Spleen (tissue), 11 donors: ENCODE measurements at regions not wholly inside any gene's neighbourhood (a gene's known extent, or its start where the extent isn't known, plus 50 kb on each side); places are given as distances from the start of the nearest gene placed in this dataset.

Experiments
- DNase-seq: peaks from one replicate; pipeline ENCODE4 v3.0.0-alpha.2; 2020
- H3K27ac ChIP-seq, 8 donors: fragments of 200-600 bp; sonication (generic) in 7 of 8; 1 replicate in 4 of 8; 2 replicates in 4 of 8; pipeline versions ENCODE4 v1.5.0 to v1.8.0; 2016 to 2021; ENCODE audit warnings: inconsistent platforms in 4 of 8, mild to moderate bottlenecking in 4 of 8, moderate library complexity in 1 of 8
- H3K27me3 ChIP-seq, 7 donors: fragments of 200-600 bp; sonication (generic) in 6 of 7; replicated peaks in 1 of 7; 1 replicate in 4 of 7; 2 replicates in 3 of 7; pipeline versions ENCODE4 v1.5.0 to v1.8.0; 2016 to 2021; ENCODE audit warnings: inconsistent platforms in 3 of 7, mild to moderate bottlenecking in 1 of 7
- H3K36me3 ChIP-seq, 6 donors: fragments of 200-600 bp; sonication (generic) in 5 of 6; 1 replicate in 4 of 6; 2 replicates in 2 of 6; pipeline versions ENCODE4 v1.5.0 to v1.8.0; 2016 to 2021; ENCODE audit warnings: inconsistent platforms in 2 of 6
- H3K4me1 ChIP-seq, 6 donors: fragments of 200-600 bp; sonication (generic) in 5 of 6; 1 replicate in 3 of 6; 2 replicates in 3 of 6; pipeline versions ENCODE4 v1.5.0 to v1.8.0; 2016 to 2021; ENCODE audit warnings: inconsistent platforms in 3 of 6
- H3K4me3 ChIP-seq, 8 donors: fragments of 200-600 bp; sonication (generic) in 7 of 8; 1 replicate in 4 of 8; 2 replicates in 4 of 8; pipeline versions ENCODE4 v1.5.0 to v1.8.0; 2016 to 2021; ENCODE audit warnings: inconsistent platforms in 4 of 8, mild to moderate bottlenecking in 4 of 8, moderate library complexity in 2 of 8
- H3K9me3 ChIP-seq, 8 donors: fragments of 200-600 bp; sonication (generic) in 7 of 8; 1 replicate in 4 of 8; 2 replicates in 4 of 8; pipeline versions ENCODE4 v1.5.0 to v1.8.0; 2016 to 2021; ENCODE audit warnings: inconsistent platforms in 4 of 8
- CTCF ChIP-seq, 11 experiments: fragments of 200-600 bp in 7 of 11; fragments of 450-650 bp in 4 of 11; sonication (generic) in 4 of 11; IDR thresholded peaks in 8 of 11; conservative IDR thresholded peaks in 3 of 11; 1 replicate in 7 of 11; 2 replicates in 4 of 11; pipeline versions ENCODE4 v1.4.0 to v1.8.0; 2016 to 2021; ENCODE audit warnings: antibody characterized with exemption in 11 of 11, inconsistent platforms in 4 of 11, mild to moderate bottlenecking in 1 of 11
- POLR2A ChIP-seq, 3 donors: fragments of 450-650 bp; IDR thresholded peaks; one replicate each; pipeline ENCODE4 v1.5.1; 2017; ENCODE audit warnings: antibody characterized with exemption in 3 of 3, mild to moderate bottlenecking in 1 of 3
- POLR2AphosphoS5 ChIP-seq, 3 donors: sonication (generic); formaldehyde crosslinking; IDR thresholded peaks; one replicate each; pipeline ENCODE4 v1.5.1; 2017; ENCODE audit warnings: antibody characterized with exemption in 3 of 3
- WGBS, 5 donors: extraction: QIAGEN DNeasy Blood & Tissue Kit in 3 of 5; methylation state at CpG; one replicate each; pipeline versions ENCODE4 v1.1.5 to v1.1.7; 2013 to 2018; 5-methylcytosine and 5-hydroxymethylcytosine counted together
- intact Hi-C: fragments of 100-400 bp; cut with DNase I; formaldehyde crosslinking; loops from one replicate; pipeline ENCODE4 v1.15.0; 2023; ENCODE audit warnings: low total_unique reads
- donor health status: healthy with polysubstance abuse.
- donor health status: DM: no; HTN: no; CAD: no; lungs with moderate emphysema.
- donor health status: DM: no; HTN: no; CAD: no.
- donor health status: Bipolar disorder and iron deficiency.
- donor health status: healthy.
- donor health status: DM: no; HTN: no; CAD: no.
- donor health status: DM: yes; HTN: yes; CAD: no.

- Histone ChIP-seq H3K27me3 (peaks cover 0 to 9% (median 0%) of the 10 kb centered on the region in 7 donors), H3K4me3 (no peak overlapping the region), H3K4me1 (peaks cover 0 to 9% (median 0%) of the 10 kb centered on the region in 6 donors), H3K27ac (no peak overlapping the region), H3K9me3 (peaks cover 0 to 5% (median 0%) of the 10 kb centered on the region in 8 donors), H3K36me3 (no peaks in the 10 kb centered on the region)
- intact Hi-C loops, result no loop called here
- DNase-seq, result no peak
- TF ChIP-seq CTCF (IDR thresholded peaks at IDR 0.05 in 8 of 11, conservative IDR thresholded peaks at IDR 0.05 in 3 of 11) (no peak), POLR2A (IDR thresholded peaks at IDR 0.05) (no peak), POLR2AphosphoS5 (IDR thresholded peaks at IDR 0.05) (no peak)
- 59 to 79% (median 63%) methylated on average over 3 of the region's 3 CpGs for WGBS, 5 donors
These were observed 408.7 kb downstream of the TLE4 start for GRCh38 chr9:79980432-79980831.

GRCh38 chr9:79977510-79978197, 405.9 kb downstream of the TLE4 start:
- Histone ChIP-seq H3K9me3 (peaks cover 0 to 5% (median 0%) of the 10 kb centered on the region in 8 donors), H3K27ac (no peak overlapping the region), H3K36me3 (no peaks in the 10 kb centered on the region), H3K4me3 (no peak overlapping the region), H3K27me3 (peaks cover 0 to 9% (median 0%) of the 10 kb centered on the region in 7 donors), H3K4me1 (no peaks in the 10 kb centered on the region)
- TF ChIP-seq POLR2A (IDR thresholded peaks at IDR 0.05), result no peak
- TF ChIP-seq CTCF (IDR thresholded peaks at IDR 0.05 in 8 of 11, conservative IDR thresholded peaks at IDR 0.05 in 3 of 11), result no peak
- TF ChIP-seq POLR2AphosphoS5 (IDR thresholded peaks at IDR 0.05), result no peak
- WGBS, 5 donors, result 87 to 97% (median 92%) methylated on average over 1 of the region's 1 CpG
- no peak for DNase-seq
- intact Hi-C loops, result no loop called here

- H3K9me3 ChIP-seq, result no peaks in the 10 kb centered on the region
- no peak overlapping the region for H3K4me3 ChIP-seq
- H3K4me1 ChIP-seq, result no peaks in the 10 kb centered on the region
- no peak for DNase-seq
- peaks cover 0 to 9% (median 0%) of the 10 kb centered on the region in 7 donors for H3K27me3 ChIP-seq
- WGBS, 5 donors, result 68 to 85% (median 84%) methylated on average over 10 of the region's 10 CpGs
- no peak overlapping the region for H3K27ac ChIP-seq
- no peak for TF ChIP-seq POLR2A (IDR thresholded peaks at IDR 0.05)
- no peak for TF ChIP-seq POLR2AphosphoS5 (IDR thresholded peaks at IDR 0.05)
- TF ChIP-seq CTCF (IDR thresholded peaks at IDR 0.05 in 8 of 11, conservative IDR thresholded peaks at IDR 0.05 in 3 of 11), result no peak
- intact Hi-C loops, result no loop called here
- no peaks in the 10 kb centered on the region for H3K36me3 ChIP-seq
These were observed 405.3 kb downstream of the TLE4 start for GRCh38 chr9:79977074-79977435.

- WGBS, 5 donors, result 68 to 83% (median 78%) methylated on average over 16 of the region's 16 CpGs
- no peak overlapping the region for H3K4me3 ChIP-seq
- no peak for TF ChIP-seq POLR2A (IDR thresholded peaks at IDR 0.05)
- no peak for TF ChIP-seq CTCF (IDR thresholded peaks at IDR 0.05 in 8 of 11, conservative IDR thresholded peaks at IDR 0.05 in 3 of 11)
- TF ChIP-seq POLR2AphosphoS5 (IDR thresholded peaks at IDR 0.05), result no peak
- no peak overlapping the region for H3K27ac ChIP-seq
- intact Hi-C loops, result no loop called here
- peaks cover 0 to 9% (median 0%) of the 10 kb centered on the region in 7 donors for H3K27me3 ChIP-seq
- H3K9me3 ChIP-seq, result no peaks in the 10 kb centered on the region
- H3K36me3 ChIP-seq, result no peaks in the 10 kb centered on the region
- H3K4me1 ChIP-seq, result no peaks in the 10 kb centered on the region
- no peak for DNase-seq
These were observed 404.7 kb downstream of the TLE4 start for GRCh38 chr9:79976257-79977073.
